NCI-H510A (cell line): ENCODE measurements at regions not wholly inside any gene's neighbourhood (a gene's known extent, or its start where the extent isn't known, plus 50 kb on each side); places are given as distances from the start of the nearest gene placed in this dataset.

Experiments
- DNase-seq: peaks from one replicate; lab custom pipeline; 2025; lab: John Stamatoyannopoulos, UW

DNA sequence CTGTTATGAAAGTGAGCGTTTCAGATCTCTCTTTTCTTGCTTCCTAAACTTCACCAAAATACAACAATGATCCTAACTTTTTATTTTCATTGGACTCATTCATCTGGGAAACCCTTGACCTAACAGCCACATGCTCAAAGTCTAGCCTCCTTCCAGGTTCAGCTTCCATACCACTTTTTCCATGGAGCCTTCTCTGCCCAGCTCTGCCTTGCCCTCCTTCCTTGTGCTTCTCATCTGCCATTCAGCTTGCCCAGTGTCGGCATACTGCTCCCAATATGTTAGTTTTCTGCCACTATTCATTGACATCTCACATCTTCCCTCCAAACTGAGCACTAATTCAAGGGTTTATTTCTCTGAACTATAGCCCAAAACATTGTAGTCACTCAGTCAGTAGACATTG lies 214.7 kb downstream of the RAD51AP2 start:
- DNase-seq = no peak

GRCh38 chr2:17303054-17303453 lies 215.2 kb downstream of the RAD51AP2 start:
- no peak for DNase-seq

DNA sequence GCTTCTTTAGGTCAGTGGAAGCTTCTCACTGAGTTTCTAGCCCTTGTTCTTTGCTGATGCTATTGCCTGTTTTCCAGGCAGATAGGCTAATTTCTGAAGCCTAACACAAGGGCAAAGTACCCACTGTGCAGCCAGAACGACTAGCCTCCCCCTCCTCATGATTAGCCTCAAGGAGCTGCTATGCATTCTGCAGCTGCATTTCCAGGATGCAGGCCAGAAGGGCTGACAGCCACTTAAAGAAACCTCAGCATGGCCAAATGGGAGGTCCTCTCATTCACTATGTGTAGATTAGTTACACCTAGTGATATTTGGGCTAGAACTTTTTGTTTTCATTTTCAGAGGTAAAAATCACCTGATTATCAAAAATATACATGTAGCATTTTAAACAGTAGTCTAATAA lies 216.0 kb downstream of the RAD51AP2 start:
- DNase-seq = no peak

- no peak for DNase-seq
Measured at GRCh38 chr2:17301437-17301836, 216.8 kb downstream of the RAD51AP2 start.

DNA sequence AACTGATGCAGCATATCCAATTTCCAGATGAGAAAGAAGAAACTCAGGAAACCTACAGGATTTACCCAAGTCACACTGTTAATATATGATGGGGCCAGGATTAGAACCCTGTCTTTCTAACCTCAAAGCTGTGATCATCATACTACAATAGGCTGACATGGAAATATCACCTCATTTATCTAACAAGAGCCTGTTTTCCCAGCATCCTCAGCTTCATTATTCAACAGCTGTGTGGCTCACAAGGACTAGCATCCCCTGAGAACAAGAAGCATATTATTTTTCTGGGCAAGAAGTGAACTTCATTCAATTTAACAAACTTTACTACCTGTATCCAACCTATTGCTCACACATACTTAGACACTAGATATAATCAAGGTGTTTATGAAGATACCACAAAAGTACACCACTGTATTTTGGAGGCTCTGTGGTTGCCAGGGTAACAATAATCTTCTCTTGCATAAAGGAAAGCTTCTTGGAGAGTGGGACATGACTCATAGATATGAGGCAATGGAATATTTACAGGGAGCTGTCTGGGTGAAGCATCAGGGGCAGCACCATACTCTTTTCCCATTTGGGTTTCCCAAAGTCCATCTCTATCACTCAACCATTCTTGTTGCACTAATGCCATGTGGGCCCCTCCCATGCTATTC lies 218.2 kb downstream of the RAD51AP2 start:
- no peak for DNase-seq

GRCh38 chr2:17298453-17298852 lies 219.8 kb downstream of the RAD51AP2 start:
- DNase-seq = no peak

- DNase-seq = no peak
Measured at GRCh38 chr2:17296686-17297085, 221.6 kb downstream of the RAD51AP2 start.

DNA sequence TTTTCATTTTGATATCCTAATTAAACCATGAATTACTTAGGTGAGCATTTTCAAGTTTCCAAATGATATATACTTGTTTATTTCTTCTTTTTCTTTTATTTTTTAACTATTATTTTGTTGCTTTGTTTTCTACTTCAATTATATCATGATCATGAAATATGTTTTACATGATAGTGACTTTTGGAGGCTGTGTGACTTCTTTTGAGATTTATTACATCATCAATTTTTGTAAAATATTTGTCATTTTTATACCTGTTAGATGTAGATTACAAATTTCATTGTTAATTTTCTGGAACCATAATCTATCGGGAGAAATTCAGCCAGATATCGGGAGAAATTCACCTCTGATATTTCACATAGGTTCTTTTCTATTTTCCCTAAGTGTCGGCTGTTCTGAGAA lies 228.6 kb downstream of the RAD51AP2 start:
- DNase-seq = no peak

- no peak for DNase-seq
Measured at GRCh38 chr2:17287183-17287582, 231.1 kb downstream of the RAD51AP2 start.

- DNase-seq = no peak
Measured at GRCh38 chr2:17282826-17283225, 235.4 kb downstream of the RAD51AP2 start.

- no peak for DNase-seq
Measured at GRCh38 chr2:17282245-17282644, 236.0 kb downstream of the RAD51AP2 start.

DNA sequence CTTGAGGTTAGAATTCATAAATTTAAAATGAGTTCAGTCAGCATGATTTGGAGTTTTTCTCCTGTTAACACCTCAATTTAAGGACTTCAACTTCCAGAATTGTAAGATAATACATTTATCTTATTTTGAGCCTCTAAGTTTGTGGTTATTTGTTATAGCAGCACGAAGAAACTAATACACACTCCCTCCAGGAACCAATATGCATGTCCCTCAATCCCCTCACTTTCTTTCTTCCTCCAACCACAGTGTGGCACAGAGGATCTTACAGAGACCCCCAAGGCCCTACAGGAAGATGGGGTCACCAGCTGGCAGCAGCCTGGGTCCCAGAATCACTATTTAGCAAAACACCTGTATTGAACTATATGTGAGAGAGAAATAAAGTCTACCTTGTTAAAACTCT lies 242.0 kb downstream of the RAD51AP2 start:
- no peak for DNase-seq

DNA sequence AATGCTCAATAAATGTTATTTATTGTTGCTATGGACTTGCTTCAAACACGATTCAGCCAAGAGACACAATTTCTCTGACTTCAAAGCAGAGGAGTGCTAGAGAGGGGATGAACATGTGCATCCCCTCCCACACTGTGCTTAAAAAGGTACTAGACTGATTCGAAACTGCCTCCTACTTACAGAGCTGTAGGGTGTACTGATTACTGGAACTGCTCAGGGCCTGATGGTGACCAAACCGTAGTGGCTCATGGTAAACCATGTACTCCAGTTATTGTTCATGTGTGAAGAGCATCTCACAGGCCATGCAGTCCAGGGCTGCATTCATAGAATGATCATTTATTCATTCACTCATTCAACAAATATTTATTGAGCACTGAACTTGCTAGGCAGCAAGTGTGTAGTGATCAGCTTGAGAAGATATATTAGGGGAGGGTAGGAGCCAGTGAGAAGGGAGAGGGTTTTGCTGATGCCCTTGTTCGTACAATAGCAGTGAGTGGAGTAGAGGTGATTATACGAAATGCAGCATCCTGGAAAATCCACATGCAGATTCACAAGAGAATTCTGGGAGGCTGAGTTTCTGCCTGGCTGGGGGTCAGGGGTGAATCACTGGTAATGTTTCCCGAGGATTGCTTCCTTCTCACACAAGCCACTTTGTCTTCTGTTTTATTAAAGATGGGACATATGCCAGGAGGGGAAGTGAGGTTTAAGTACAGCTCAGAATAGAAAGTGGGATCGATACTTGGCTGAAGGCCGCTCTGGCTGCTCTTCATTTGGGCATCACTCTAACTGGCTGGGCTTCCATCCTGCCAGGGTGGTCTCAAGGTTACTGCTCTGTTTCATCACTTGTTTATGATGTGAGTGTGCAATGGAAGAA lies 245.4 kb downstream of the RAD51AP2 start:
- DNase-seq = no peak

DNA sequence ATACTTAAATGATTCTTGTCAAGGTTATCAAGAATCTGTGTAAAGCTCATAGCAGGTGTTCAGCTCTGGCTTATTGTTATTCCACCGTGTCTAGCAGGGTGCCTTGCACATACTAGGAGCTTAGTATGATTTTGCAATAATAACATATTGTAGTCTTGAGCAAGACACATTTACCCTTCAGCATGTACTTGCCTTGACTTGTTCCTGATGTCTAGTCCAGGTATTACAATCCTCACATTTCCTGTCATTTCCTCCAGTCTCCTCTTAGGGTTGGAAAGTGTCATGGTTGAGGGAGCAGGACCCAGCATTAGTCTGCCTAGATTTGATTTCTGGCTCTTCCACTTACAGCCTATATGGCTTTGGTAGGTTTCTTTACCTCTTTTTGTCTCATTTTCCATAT lies 246.1 kb downstream of the RAD51AP2 start:
- DNase-seq = no peak

- no peak for DNase-seq
Measured at GRCh38 chr2:17271416-17271815, 246.8 kb downstream of the RAD51AP2 start.

- no peak for DNase-seq
Measured at GRCh38 chr2:17270894-17271293, 247.3 kb downstream of the RAD51AP2 start.

DNA sequence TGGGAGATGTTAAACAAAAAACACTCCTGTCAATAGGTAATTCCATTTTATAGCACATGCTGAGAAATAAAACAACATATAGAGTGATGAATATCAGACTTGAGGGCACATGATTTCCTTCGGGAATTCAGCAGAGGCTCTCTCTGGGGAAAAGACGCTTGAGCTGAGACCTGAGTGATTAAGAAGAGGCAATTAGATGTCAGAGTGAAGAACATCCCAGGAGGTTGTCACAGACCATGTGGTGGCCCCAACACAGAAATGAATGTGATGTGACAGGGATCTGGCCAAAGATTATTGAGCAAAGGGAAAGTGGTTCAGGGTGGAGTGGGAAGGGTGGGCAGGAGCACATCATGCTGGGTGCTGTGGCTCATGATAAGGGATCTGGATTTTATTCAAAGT lies 254.7 kb downstream of the RAD51AP2 start:
- no peak for DNase-seq

DNA sequence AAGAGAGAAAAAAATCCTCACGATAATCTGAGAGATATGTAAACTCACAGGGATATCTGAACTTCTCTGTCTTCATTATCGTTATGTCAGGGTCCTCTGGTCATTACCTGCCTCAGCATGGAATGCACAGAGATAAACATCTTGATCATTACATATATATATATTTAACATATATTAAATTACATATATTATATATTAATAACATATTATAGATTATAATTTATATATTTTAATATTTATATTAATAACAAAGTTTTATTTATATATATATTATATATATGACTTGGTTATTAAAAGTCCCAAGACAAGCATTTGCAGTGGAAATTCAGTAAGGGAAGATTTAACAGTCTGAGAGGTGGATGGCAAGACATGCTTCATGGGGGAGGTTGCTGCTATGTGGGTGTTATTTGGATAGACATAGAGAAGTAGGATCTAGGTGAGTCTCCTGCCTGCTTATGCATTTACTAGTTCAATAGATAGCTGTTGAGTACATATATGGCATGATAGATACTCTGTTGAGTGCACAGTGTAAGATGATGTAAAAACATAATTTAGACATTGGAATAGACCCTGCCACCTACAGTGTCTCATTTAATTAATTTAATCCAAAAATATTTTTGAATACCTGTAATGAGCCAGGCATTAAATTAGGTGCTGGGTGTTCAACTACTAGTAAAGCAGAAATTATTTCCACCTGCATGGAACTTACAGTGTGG lies 255.2 kb downstream of the RAD51AP2 start:
- no peak for DNase-seq

GRCh38 chr2:17259613-17260012 lies 258.6 kb downstream of the RAD51AP2 start:
- no peak for DNase-seq

DNA sequence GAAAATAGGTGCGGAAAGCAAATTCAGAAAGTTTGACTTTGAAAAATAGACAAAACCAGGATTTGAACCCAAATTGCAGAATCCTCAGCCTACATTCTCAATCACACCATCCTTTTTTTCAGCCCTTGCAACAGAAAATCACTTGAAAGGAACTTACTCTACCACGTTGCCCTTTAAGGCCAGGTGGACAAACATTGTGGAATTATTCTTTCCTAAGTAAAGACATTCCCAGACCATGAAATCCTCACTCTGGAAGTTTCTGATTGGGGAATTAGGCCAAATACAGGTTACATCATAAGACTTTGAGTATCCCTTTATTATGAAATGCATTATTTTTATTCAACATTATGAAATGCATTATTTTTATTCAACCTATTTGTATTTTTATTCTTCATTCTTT lies 259.4 kb downstream of the RAD51AP2 start:
- DNase-seq = no peak

GRCh38 chr2:17257189-17257909 lies 260.9 kb downstream of the RAD51AP2 start:
- no peak for DNase-seq

GRCh38 chr2:17255071-17255470 lies 263.2 kb downstream of the RAD51AP2 start:
- DNase-seq = no peak
